GM19452 (cell line): ENCODE measurements at regions not wholly inside any gene's neighbourhood (a gene's known extent, or its start where the extent isn't known, plus 50 kb on each side); places are given as distances from the start of the nearest gene placed in this dataset.

Experiments used
- ATAC-seq: cut with Tn5 transposase; IDR thresholded peaks from one replicate; pipeline ENCODE4 v1.9.1; 2021; ENCODE audit not compliant: unreplicated experiment

GRCh38 chrX:21056622-21057021, 317.6 kb upstream of the CNKSR2 start:
- ATAC-seq = no peak

- no peak for ATAC-seq
Measured at GRCh38 chrX:21047034-21047455, 327.2 kb upstream of the CNKSR2 start.

- ATAC-seq = no peak
Measured at GRCh38 chrX:21014326-21014725, 359.9 kb upstream of the CNKSR2 start.

GRCh38 chrX:21004835-21005234, 369.4 kb upstream of the CNKSR2 start:
- no peak for ATAC-seq

GRCh38 chrX:20995829-20996228, 378.4 kb upstream of the CNKSR2 start:
- ATAC-seq = no peak

GRCh38 chrX:20989361-20989760, 384.9 kb upstream of the CNKSR2 start:
- no peak for ATAC-seq

- no peak for ATAC-seq
Measured at GRCh38 chrX:20988804-20989203, 385.4 kb upstream of the CNKSR2 start.

GRCh38 chrX:20988118-20988517, 386.1 kb upstream of the CNKSR2 start:
- ATAC-seq = no peak

GRCh38 chrX:20980426-20980825, 393.8 kb upstream of the CNKSR2 start:
- no peak for ATAC-seq

GRCh38 chrX:20974326-20974725, 399.9 kb upstream of the CNKSR2 start:
- ATAC-seq = no peak

GRCh38 chrX:20973038-20973437, 401.2 kb upstream of the CNKSR2 start:
- no peak for ATAC-seq

GRCh38 chrX:20971250-20971649, 403.0 kb upstream of the CNKSR2 start:
- ATAC-seq = no peak

- no peak for ATAC-seq
Measured at GRCh38 chrX:20969565-20969964, 404.7 kb upstream of the CNKSR2 start.

GRCh38 chrX:20968996-20969395, 405.2 kb upstream of the CNKSR2 start:
- ATAC-seq = no peak

GRCh38 chrX:20967725-20968124, 406.5 kb upstream of the CNKSR2 start:
- no peak for ATAC-seq

GRCh38 chrX:20965270-20966044, 408.8 kb upstream of the CNKSR2 start:
- no peak for ATAC-seq

- no peak for ATAC-seq
Measured at GRCh38 chrX:20954014-20954413, 420.2 kb upstream of the CNKSR2 start.

GRCh38 chrX:20952180-20952579, 422.0 kb upstream of the CNKSR2 start:
- ATAC-seq = no peak

GRCh38 chrX:20951016-20951810, 423.0 kb upstream of the CNKSR2 start:
- ATAC-seq = no peak

- no peak for ATAC-seq
Measured at GRCh38 chrX:20947411-20947912, 426.8 kb upstream of the CNKSR2 start.

- ATAC-seq = no peak
Measured at GRCh38 chrX:20913760-20914159, 460.5 kb upstream of the CNKSR2 start.

GRCh38 chrX:20906571-20906970, 467.6 kb upstream of the CNKSR2 start:
- no peak for ATAC-seq
